Keratinocyte (primary cell): ENCODE measurements at regions not wholly inside any gene's neighbourhood (a gene's known extent, or its start where the extent isn't known, plus 50 kb on each side); places are given as distances from the start of the nearest gene placed in this dataset.

Experiments
- EZH2 ChIP-seq: IDR thresholded peaks from one replicate; pipeline ENCODE4 v1.6.1; 2012; ENCODE audit warnings: inconsistent platforms, mild to moderate bottlenecking, low read length, moderate library complexity
- TF ChIP-seq, protein P1 (sequence below), 3 experiments: IDR thresholded peaks in 1 of 3; conservative IDR thresholded peaks in 1 of 3; optimal IDR thresholded peaks in 1 of 3; 2 replicates in 2 of 3; 3 replicates in 1 of 3; pipeline versions ENCODE3 to v1.5.1; 2011; ENCODE audit warnings: low read length in 3 of 3, mild to moderate bottlenecking in 3 of 3, moderate library complexity in 2 of 3, control low read depth in 1 of 3, inconsistent platforms in 1 of 3; ENCODE audit not compliant: insufficient read depth in 2 of 3; ENCODE audit errors: extremely low read depth in 1 of 3

DNA sequence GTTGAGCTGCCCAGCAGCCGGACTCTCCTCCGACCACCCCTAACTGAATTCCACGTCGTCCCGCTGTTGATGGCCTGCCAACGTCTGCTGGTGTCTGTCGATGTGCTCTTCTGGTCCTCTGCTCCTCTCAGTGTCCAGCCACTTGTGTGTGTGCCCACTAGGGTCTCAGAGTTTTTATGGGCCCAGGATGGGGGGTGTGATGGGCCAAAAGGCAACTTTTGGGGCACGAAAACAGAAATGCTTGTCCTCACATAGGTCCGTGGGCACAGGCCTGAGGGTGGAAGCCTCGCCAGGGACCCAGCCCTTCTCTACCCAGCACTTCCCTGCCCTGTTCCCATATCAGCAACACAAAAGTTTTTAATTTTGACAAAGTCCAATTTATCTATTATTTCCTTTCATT lies 85.7 kb upstream of the RUFY1 start:
- TF ChIP-seq, protein P1, sequence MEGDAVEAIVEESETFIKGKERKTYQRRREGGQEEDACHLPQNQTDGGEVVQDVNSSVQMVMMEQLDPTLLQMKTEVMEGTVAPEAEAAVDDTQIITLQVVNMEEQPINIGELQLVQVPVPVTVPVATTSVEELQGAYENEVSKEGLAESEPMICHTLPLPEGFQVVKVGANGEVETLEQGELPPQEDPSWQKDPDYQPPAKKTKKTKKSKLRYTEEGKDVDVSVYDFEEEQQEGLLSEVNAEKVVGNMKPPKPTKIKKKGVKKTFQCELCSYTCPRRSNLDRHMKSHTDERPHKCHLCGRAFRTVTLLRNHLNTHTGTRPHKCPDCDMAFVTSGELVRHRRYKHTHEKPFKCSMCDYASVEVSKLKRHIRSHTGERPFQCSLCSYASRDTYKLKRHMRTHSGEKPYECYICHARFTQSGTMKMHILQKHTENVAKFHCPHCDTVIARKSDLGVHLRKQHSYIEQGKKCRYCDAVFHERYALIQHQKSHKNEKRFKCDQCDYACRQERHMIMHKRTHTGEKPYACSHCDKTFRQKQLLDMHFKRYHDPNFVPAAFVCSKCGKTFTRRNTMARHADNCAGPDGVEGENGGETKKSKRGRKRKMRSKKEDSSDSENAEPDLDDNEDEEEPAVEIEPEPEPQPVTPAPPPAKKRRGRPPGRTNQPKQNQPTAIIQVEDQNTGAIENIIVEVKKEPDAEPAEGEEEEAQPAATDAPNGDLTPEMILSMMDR (optimal IDR thresholded peaks at IDR 0.05 in 1 of 3, IDR thresholded peaks at IDR 0.05 in 1 of 3, conservative IDR thresholded peaks at IDR 0.05 in 1 of 3; ENCODE audit: extremely low read depth in 1 of 3, insufficient read depth in 2 of 3, low read length in 3 of 3): no peak
- TF ChIP-seq EZH2: no peak
